Left cardiac atrium (tissue), 4 donors: ENCODE measurements at regions not wholly inside any gene's neighbourhood (a gene's known extent, or its start where the extent isn't known, plus 50 kb on each side); places are given as distances from the start of the nearest gene placed in this dataset.

Experiments used
- ATAC-seq, 2 donors: fragments of 200-7000 bp; cut with Tn5 transposase; one replicate each; pipeline ENCODE4 v1.9.1; 2020; ENCODE audit warnings: mild to moderate bottlenecking in 2 of 2, moderate library complexity in 2 of 2
- DNase-seq: peaks from one replicate; pipeline ENCODE4 v3.0.0-alpha.2; 2020
- intact Hi-C, 2 donors: fragments of 100-400 bp; cut with DNase I; formaldehyde crosslinking; loops; one replicate each; pipeline versions ENCODE4 v1.14.1 to v1.15.1; 2022 to 2023
- donor health status: DM: no; HTN: yes; CAD: no.
- donor health status: DM: no; HTN: yes; CAD: no; lungs with severe emphysema.
- donor health status: DM: yes; HTN: yes; CAD: no.
- donor health status: Dilated cardiomyopathy.

GRCh38 chr4:189081826-189082225, 858.8 kb upstream of the FRG1 start:
- intact Hi-C loops, result no loop called here
- DNase-seq (no peak), ATAC-seq (no peak)

DNA sequence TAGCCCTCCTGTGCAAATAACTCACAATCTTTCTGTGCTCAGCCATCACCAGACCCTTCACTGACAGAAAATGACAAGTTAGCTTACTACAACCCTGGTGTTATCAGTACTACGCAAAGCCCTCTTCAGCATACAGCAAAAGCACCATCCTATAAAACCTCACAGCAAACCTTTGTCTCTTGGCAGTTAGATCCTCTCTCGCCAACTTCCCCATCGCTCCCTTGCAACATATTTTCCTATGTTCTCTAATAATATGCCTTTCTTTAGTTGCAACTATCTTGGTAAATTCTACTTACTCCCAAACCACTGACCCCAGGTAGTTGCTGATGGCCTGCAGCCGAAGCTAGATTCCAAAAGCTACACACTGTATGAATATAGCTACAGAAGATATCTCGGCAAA, 856.9 kb upstream of the FRG1 start:
- intact Hi-C loops, result no loop called here
- ATAC-seq, result no peak

DNA sequence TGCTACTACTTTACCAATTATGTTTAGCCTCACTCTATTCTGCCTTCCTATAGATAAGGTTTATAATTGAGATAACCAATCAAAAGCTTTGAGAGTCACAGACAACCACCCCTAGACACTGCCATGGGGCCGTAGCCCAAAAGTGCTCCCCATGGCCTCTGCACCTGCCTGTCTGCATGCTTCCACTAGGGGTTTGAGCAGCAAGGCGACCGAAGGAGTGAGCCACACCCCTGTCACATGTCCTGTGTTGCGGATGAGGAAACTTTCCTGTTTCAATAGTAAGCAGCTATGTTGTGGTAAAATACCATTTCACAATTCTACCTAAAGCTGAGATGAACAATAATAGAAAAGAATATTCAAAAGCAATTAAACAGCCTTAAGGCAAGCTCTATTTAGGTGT, 856.0 kb upstream of the FRG1 start:
- intact Hi-C loops, result no loop called here

More for the DNA sequence above, 856.9 kb upstream of the FRG1 start:
- DNase-seq, result no peak

DNA sequence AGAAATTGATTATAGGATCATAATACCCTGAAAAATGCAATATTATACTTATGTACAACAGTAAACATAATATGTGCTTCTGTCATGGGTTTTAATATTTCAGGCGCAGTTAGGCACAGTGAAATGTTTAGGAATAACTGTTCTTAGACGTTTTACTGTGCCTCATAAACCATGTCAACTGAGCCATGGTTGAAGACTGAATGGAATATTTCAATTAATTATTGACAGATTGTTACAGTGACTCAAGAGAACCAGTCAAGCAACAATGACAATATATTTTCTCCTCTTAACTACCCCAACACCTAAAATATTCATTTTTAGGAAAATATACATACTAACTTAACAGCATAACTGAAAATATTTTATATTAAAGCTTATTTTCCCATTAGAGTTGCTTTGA, 852.7 kb upstream of the FRG1 start:
- no peak for ATAC-seq
- intact Hi-C loops, result no loop called here

More for the DNA sequence above, 856.0 kb upstream of the FRG1 start:
- ATAC-seq, result no peak
- DNase-seq, result no peak

GRCh38 chr4:189088780-189089179, 851.9 kb upstream of the FRG1 start:
- intact Hi-C loops, result no loop called here
- DNase-seq (no peak), ATAC-seq (no peak)

More for the DNA sequence above, 852.7 kb upstream of the FRG1 start:
- no peak for DNase-seq

GRCh38 chr4:189090174-189090814, 850.4 kb upstream of the FRG1 start:
- DNase-seq (no peak), ATAC-seq (no peak)
- intact Hi-C loops, result no loop called here

GRCh38 chr4:189092581-189092980, 848.1 kb upstream of the FRG1 start:
- intact Hi-C loops, result no loop called here
- ATAC-seq, result no peak
- no peak for DNase-seq

GRCh38 chr4:189096108-189096507, 844.6 kb upstream of the FRG1 start:
- intact Hi-C loops, result no loop called here
- no peak for ATAC-seq

DNA sequence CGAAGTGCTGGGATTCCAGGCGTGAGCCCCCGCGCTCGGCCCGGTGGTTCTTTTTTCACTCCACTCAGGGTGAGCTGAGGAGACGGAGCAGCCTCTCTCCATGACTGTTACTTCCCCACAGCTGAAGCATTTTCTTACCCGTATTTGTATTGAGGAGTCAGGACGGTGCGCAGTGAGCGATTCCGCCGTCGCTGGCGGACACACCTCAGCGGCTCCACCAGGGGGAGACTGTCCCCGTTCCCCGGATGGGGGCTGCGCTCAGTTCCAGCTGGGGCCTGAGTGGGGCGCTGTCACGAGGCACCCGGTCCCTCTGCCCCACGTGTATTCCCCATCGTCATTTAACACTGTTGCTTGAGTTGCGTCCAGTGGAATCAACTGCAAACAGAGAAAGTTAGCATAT, 844.0 kb upstream of the FRG1 start:
- intact Hi-C loops, result no loop called here
- DNase-seq (no peak), ATAC-seq (no peak)

More at GRCh38 chr4:189096108-189096507, 844.6 kb upstream of the FRG1 start:
- no peak for DNase-seq

DNA sequence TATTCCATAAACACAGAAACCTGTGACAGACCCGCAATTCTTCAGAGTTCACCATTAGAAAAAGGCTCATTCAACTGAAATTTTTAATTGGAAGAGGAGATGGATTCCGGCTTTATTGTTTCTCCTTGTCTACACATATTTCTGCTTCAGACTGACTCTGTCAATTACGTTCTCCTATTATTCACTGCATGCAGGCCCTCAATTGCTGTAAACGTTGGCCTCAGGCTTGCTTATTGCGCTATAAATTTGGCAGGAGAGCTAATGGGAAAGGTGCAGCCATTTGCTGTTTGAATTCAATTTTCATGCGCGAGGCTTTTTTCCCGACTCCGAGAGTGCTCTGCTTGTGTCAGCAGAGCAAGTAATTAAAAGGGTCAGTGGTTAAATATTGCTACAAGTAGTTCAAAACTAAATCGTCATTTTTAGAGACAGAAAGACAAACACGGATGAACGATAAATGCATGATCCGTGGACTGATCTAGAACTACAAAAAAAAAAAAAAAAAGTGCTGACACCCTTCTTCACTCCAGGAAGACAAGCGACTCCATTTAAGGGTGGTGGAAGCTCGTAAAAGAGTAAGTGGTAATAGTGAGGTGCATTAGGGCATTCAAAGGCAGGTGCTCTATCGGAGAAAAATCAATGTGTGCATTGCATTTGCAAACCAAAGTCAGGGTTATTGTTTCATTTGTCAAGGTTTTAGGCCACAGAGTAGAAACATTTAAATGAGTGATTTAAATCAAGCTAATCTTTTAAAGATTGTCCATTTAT, 841.6 kb upstream of the FRG1 start:
- intact Hi-C loops, result no loop called here
- no peak for ATAC-seq
- DNase-seq, result no peak

GRCh38 chr4:189113389-189113888, 827.2 kb upstream of the FRG1 start:
- ATAC-seq (no peak), DNase-seq (no peak)
- intact Hi-C loops, result no loop called here

DNA sequence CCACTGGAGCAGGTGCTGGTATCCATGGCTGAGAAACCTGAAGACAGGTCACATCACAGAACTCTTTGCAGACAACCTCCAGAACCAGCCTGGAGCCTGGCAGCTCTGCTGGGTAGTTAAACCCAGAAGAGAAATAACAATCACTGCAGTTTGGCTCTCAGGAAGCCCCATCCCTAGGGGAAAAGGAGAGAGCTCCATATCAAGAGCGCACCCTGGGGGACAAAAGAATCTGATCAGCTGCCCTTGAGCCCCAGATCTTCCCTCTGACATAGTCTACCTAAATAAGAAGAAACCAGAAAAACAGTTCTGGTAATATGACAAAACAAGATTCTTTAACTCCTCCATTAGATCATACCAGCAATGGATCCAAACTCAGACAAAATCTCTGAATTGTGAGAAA, 823.2 kb upstream of the FRG1 start:
- intact Hi-C loops, result no loop called here
- ATAC-seq, result no peak
- no peak for DNase-seq

- DNase-seq, result no peak
- no peak for ATAC-seq
- intact Hi-C loops, result loop anchor here in 1 of 2 donors (10.0 kb wide), 1 partner anchor 1517 kb away; no protein-coding TSS in a partner anchor
Measured at GRCh38 chr4:189121336-189121735, 819.3 kb upstream of the FRG1 start.

- intact Hi-C loops, result loop anchor here in 1 of 2 donors (10.0 kb wide), 1 partner anchor 1519 kb away; no protein-coding TSS in a partner anchor
- no peak for ATAC-seq
- no peak for DNase-seq
Measured at GRCh38 chr4:189124149-189124758, 816.4 kb upstream of the FRG1 start.

DNA sequence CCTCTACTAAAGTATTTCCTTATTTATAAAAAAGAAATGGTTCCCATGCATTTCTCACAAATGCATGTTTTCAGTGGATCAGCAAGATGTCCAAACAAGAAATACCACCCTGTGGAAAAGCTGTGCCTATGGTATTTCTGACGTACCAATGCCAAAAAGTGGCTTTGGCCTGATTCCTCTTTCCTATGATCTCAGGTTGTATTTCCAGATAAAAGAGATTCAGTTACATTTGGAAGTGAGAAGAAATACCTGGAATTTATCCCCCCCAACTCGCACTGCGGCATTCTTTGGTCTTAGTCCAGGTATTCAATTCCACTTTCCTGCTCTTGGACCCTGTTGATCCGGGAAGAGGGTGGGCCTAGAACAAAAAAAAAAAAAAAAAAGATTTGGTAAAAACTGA, 815.9 kb upstream of the FRG1 start:
- intact Hi-C loops, result loop anchor here in 1 of 2 donors (10.0 kb wide), 1 partner anchor 1520 kb away; no protein-coding TSS in a partner anchor
- no peak for DNase-seq
- ATAC-seq, result no peak

- intact Hi-C loops, result loop anchor here in 1 of 2 donors (10.0 kb wide), 1 partner anchor 1521 kb away; no protein-coding TSS in a partner anchor
- no peak for DNase-seq
- ATAC-seq, result no peak
Measured at GRCh38 chr4:189126040-189126439, 814.6 kb upstream of the FRG1 start.

DNA sequence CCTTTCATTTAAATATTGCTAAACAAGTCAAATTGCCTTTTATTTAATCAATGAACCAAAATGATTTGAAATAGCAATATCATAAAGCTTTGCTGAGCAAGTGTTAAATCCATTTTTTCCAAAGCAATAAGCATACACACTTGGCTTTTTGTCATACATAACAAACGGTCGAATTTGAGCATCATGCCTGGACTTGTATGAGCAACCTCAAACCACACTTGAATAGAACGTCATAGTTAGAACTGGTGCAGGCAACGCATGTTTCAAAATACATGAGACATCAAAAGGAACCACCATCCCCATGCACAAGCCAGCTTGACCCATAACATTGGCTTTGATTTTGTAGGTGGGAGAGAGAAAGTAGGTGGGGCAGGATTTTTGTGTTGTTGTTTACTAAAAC, 812.3 kb upstream of the FRG1 start:
- intact Hi-C loops, result loop anchor here in 1 of 2 donors (10.0 kb wide), 1 partner anchor 1524 kb away; no protein-coding TSS in a partner anchor
- ATAC-seq (no peak), DNase-seq (no peak)

GRCh38 chr4:189129044-189129694, 811.5 kb upstream of the FRG1 start:
- intact Hi-C loops, result loop anchor here in 1 of 2 donors (10.0 kb wide), 1 partner anchor 1524 kb away; no protein-coding TSS in a partner anchor
- DNase-seq (no peak), ATAC-seq (no peak)

DNA sequence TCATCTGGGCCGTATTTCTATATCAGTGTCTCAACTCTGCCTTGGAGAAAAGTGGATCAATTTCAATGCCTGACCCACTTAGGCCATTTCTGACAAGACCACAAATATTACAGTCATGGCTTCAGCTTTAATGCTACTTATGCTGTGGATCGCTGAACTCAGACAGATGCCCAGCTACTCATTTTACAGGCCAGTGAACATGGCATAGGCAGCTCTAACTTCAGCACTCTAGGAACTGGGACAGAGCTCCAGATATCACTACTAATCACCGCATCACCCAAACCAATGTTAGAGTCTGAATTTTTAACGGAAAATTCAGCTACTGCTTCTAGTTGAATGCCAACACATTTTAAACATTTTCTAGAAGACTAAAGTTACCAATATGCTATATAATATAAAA, 809.6 kb upstream of the FRG1 start:
- intact Hi-C loops, result no loop called here
- DNase-seq, result no peak
- ATAC-seq, result no peak
